ENCODE measurements at regions not wholly inside any gene's neighbourhood (a gene's known extent, or its start where the extent isn't known, plus 50 kb on each side); places are given as distances from the start of the nearest gene placed in this dataset.

DNA sequence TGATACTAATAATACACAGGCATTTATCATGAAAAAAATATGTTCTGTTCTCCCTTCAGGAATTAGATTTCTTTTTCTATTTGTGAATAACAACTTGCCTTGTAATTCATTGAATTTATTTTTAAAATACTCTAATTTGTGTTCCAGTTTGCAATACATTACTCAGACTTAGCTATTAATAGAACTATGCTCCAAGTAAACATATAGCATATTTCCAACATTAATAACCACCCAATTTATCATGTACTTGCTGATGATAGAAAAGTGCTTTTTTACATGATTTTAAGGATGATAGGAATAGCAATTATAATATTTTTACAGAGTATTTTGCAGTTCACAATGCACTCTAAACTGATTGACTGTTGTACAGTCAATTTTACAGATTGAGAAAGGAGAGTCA, 338.8 kb upstream of the SEMA3D start:
- peaks cover 0 to 3% (median 1%) of the 10 kb centered on the region in 4 donors for H3K4me1 ChIP-seq (ENCODE audit: control insufficient read depth in 4 of 4, insufficient read depth in 4 of 4, low read length in 3 of 4)
- H3K27ac ChIP-seq (ENCODE audit: low read depth in 1 of 2, low read length in 2 of 2) = no peak overlapping the region
- H3K9ac ChIP-seq (ENCODE audit: low read depth in 1 of 2, low read length in 2 of 2) = no peak overlapping the region
- no peaks in the 10 kb centered on the region for H3K9me3 ChIP-seq (ENCODE audit: control insufficient read depth in 4 of 4, low read length in 3 of 4)
- H3K36me3 ChIP-seq (ENCODE audit: control insufficient read depth in 4 of 4, insufficient read depth in 3 of 4, low read depth in 1 of 4, low read length in 3 of 4) = no peaks in the 10 kb centered on the region
- H3K4me3 ChIP-seq (ENCODE audit: low read depth in 1 of 3, low read length in 3 of 3) = no peak overlapping the region
- TF ChIP-seq RAD21 (IDR thresholded peaks at IDR 0.05) = no peak
- TF ChIP-seq ATF3 (IDR thresholded peaks at IDR 0.05) = no peak
- no peak for TF ChIP-seq TAF1 (conservative IDR thresholded peaks at IDR 0.05)
- TF ChIP-seq HNF4A (conservative IDR thresholded peaks at IDR 0.05) = no peak
- TF ChIP-seq SP1 (IDR thresholded peaks at IDR 0.05) = no peak
- no peak for TF ChIP-seq EGR1 (IDR thresholded peaks at IDR 0.05; ENCODE audit: low read depth in 2 of 2)
- TF ChIP-seq GABPA (IDR thresholded peaks at IDR 0.05 in 1 of 2, conservative IDR thresholded peaks at IDR 0.05 in 1 of 2) = no peak
- TF ChIP-seq RXRA (IDR thresholded peaks at IDR 0.05) = no peak
- no peak for TF ChIP-seq JUND (IDR thresholded peaks at IDR 0.05)
- no peak for TF ChIP-seq NR2F2 (IDR thresholded peaks at IDR 0.05)
- no peak for TF ChIP-seq YY1 (IDR thresholded peaks at IDR 0.05)
- TF ChIP-seq, protein P1, sequence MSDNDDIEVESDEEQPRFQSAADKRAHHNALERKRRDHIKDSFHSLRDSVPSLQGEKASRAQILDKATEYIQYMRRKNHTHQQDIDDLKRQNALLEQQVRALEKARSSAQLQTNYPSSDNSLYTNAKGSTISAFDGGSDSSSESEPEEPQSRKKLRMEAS (IDR thresholded peaks at IDR 0.05) = no peak
- no peak for TF ChIP-seq FOXA2 (IDR thresholded peaks at IDR 0.05)
- TF ChIP-seq ZBTB33 (IDR thresholded peaks at IDR 0.05) = no peak
- TF ChIP-seq REST (IDR thresholded peaks at IDR 0.05) = no peak
- TF ChIP-seq HNF4G (IDR thresholded peaks at IDR 0.05) = no peak
- no peak for TF ChIP-seq CTCF (IDR thresholded peaks at IDR 0.05; ENCODE audit: low read depth, low read length, missing input control)
- no peak for TF ChIP-seq FOXA1 (IDR thresholded peaks at IDR 0.05)
- no peak for DNase-seq (ENCODE audit: low spot score)
- no peaks in the 10 kb centered on the region for H3K27me3 ChIP-seq (ENCODE audit: control insufficient read depth in 4 of 4, insufficient read depth in 4 of 4, low read length in 3 of 4)

Data from liver (tissue), 7 donors.